K562 (cell line): ENCODE measurements at regions not wholly inside any gene's neighbourhood (a gene's known extent, or its start where the extent isn't known, plus 50 kb on each side); places are given as distances from the start of the nearest gene placed in this dataset.

Experiments
- ATAC-seq: fragments of 200-7000 bp; cut with Tn5 transposase; 3 replicates; pipeline ENCODE4 v1.9.1; 2020; ENCODE audit warnings: moderate library complexity
- BruUV-seq: library from RNA; stranded (reverse); fragments of 400-500 nt; replicated peaks from 2 replicates; lab custom pipeline; 2021; lab: Mats Ljungman, UMichigan
- CTCF ChIA-PET: fragments of 300-600 bp; formaldehyde crosslinking; extraction: SDS; loops from one replicate; lab custom pipeline; 2021; ENCODE audit warnings: low intra/inter-chr PET ratio; lab: Yijun Ruan, JAX
- POLR2A ChIA-PET: fragments of 300-600, 350-650 bp; sonication (Branson Sonifier 250); formaldehyde crosslinking; extraction: SDS; loops from one replicate; lab custom pipeline; 2021; ENCODE audit warnings: antibody characterized with exemption, inconsistent platforms; lab: Yijun Ruan, JAX
- DNase-seq, 4 experiments: peaks; one replicate each; pipeline versions ENCODE4 v3.0.0 to v3.0.0-alpha.2; 2011 to 2018; ENCODE audit warnings: low spot score in 3 of 4, mixed read lengths in 3 of 4; ENCODE audit errors: extremely low read depth in 1 of 4
- FAIRE-seq: peaks from 2 replicates; lab custom pipeline; 2011; peaks lifted over from hg19 to GRCh38; lab: Jason Lieb, UNC
- H2AFZ ChIP-seq: 2 replicates; pipeline ENCODE4 v1.6.0; 2011; ENCODE audit warnings: low read depth, low read length, control low read depth, inconsistent platforms
- H3K27ac ChIP-seq: fragments of 200-600 bp; 3 replicates; pipeline ENCODE4 v1.8.0; 2011; ENCODE audit warnings: low read depth, mild to moderate bottlenecking, control low read depth, inconsistent platforms, low read length, moderate library complexity, mixed read lengths; ENCODE audit errors: extremely low read depth
- H3K27me3 ChIP-seq, 2 experiments: fragments of 300-600 bp in 1 of 2; 2 replicates in 1 of 2; 3 replicates in 1 of 2; pipeline versions ENCODE4 v1.6.0 to v1.8.0; 2011; ENCODE audit warnings: inconsistent platforms in 2 of 2, low read length in 2 of 2, mild to moderate bottlenecking in 1 of 2, mixed read lengths in 1 of 2, moderate library complexity in 1 of 2; ENCODE audit not compliant: control insufficient read depth in 2 of 2, insufficient read depth in 2 of 2
- H3K36me3 ChIP-seq: fragments of 300-600 bp; 3 replicates; pipeline ENCODE4 v1.8.0; 2011; ENCODE audit warnings: mild to moderate bottlenecking, low read length, inconsistent platforms; ENCODE audit not compliant: control insufficient read depth, insufficient read depth
- H3K4me1 ChIP-seq, 2 experiments: fragments of 200-600 bp in 1 of 2; replicated peaks in 1 of 2; 2 replicates in 1 of 2; 3 replicates in 1 of 2; pipeline versions ENCODE4 v1.5.1 to v1.8.0; 2011; ENCODE audit warnings: inconsistent platforms in 2 of 2, low read length in 2 of 2, mild to moderate bottlenecking in 1 of 2, mixed read lengths in 1 of 2, moderate library complexity in 1 of 2; ENCODE audit not compliant: control insufficient read depth in 2 of 2, insufficient read depth in 2 of 2
- H3K4me2 ChIP-seq: 2 replicates; pipeline ENCODE4 v1.6.1; 2011; ENCODE audit warnings: low read length, control low read depth, inconsistent platforms, mixed read lengths; ENCODE audit not compliant: insufficient read depth
- H3K4me3 ChIP-seq: fragments of 200-600 bp; sonication (generic), shearing (Covaris generic); 2 replicates; pipeline ENCODE4 v1.5.1; 2016; ENCODE audit warnings: control low read depth, inconsistent platforms
- H3K79me2 ChIP-seq: fragments of 200-600 bp; 3 replicates; pipeline ENCODE4 v1.8.0; 2011; ENCODE audit warnings: low read length, inconsistent platforms; ENCODE audit not compliant: control insufficient read depth, insufficient read depth
- H3K9ac ChIP-seq, 2 experiments: 2 replicates each; pipeline versions ENCODE4 v1.6.0 to v1.6.1; 2011; ENCODE audit warnings: low read depth in 2 of 2, low read length in 2 of 2, control low read depth in 1 of 2, inconsistent platforms in 1 of 2, mild to moderate bottlenecking in 1 of 2, mixed read lengths in 1 of 2; ENCODE audit not compliant: insufficient read depth in 1 of 2
- H3K9me1 ChIP-seq: one replicate; pipeline ENCODE4 v1.6.0; 2011; ENCODE audit warnings: inconsistent platforms, mild to moderate bottlenecking, low read length, moderate library complexity; ENCODE audit not compliant: control insufficient read depth, insufficient read depth
- H3K9me3 ChIP-seq: replicated peaks from 2 replicates; pipeline ENCODE4 v1.5.1; 2011; ENCODE audit warnings: low read depth, low read length, inconsistent platforms; ENCODE audit not compliant: control insufficient read depth, insufficient read depth
- H4K20me1 ChIP-seq: replicated peaks from 2 replicates; pipeline ENCODE4 v1.6.1; 2011; ENCODE audit warnings: low read length, inconsistent platforms, mixed read lengths; ENCODE audit not compliant: control insufficient read depth, insufficient read depth
- BRD4 ChIP-seq: fragments of 200-600 bp; sonication (generic); IDR thresholded peaks from 2 replicates; pipeline ENCODE4 v1.6.1; 2017; ENCODE audit warnings: inconsistent platforms
- FOS ChIP-seq: IDR thresholded peaks from 3 replicates; pipeline ENCODE4 v1.6.1; 2011; ENCODE audit not compliant: insufficient read length; ENCODE audit errors: extremely low read depth
- HCFC1 ChIP-seq: IDR thresholded peaks from 2 replicates; pipeline ENCODE4 v1.6.1; 2012; ENCODE audit warnings: low read depth, low read length, improper control_type of control experiment
- JUN ChIP-seq, 2 experiments: sonication (generic) in 1 of 2; formaldehyde crosslinking in 1 of 2; IDR thresholded peaks; 2 replicates each; pipeline versions ENCODE4 v1.6.1 to v1.8.0; 2012 to 2022; ENCODE audit warnings: borderline replicate concordance in 2 of 2, mild to moderate bottlenecking in 2 of 2, improper control_type of control experiment in 1 of 2, low read depth in 1 of 2, low read length in 1 of 2, missing genetic modification reagents in 1 of 2
- RBM25 ChIP-seq: fragments of 200-400 bp; formaldehyde crosslinking; IDR thresholded peaks from 2 replicates; pipeline ENCODE4 v1.6.1; 2018; ENCODE audit warnings: low read length, low read depth, moderate library complexity; ENCODE audit not compliant: severe bottlenecking
- SRSF1 ChIP-seq: fragments of 200-400 bp; formaldehyde crosslinking; IDR thresholded peaks from 2 replicates; pipeline ENCODE4 v1.6.1; 2017; ENCODE audit warnings: mild to moderate bottlenecking, low read depth, low read length, moderate library complexity
- WGBS: fragments of 100-300 bp; shearing (Covaris generic); methylation state at CpG from one replicate; pipeline ENCODE4 v1.1.6; 2016; ENCODE audit warnings: low coverage, mixed read lengths; ENCODE audit not compliant: insufficient coverage; ENCODE audit errors: missing lambda C conversion rate; 5-methylcytosine and 5-hydroxymethylcytosine counted together
- in situ Hi-C: fragments of 300-500 bp; cut with MboI; formaldehyde crosslinking; loops from 4 replicates; pipeline ENCODE4 v1.15.0; 2018; ENCODE audit warnings: inconsistent platforms, mixed read lengths
- intact Hi-C: fragments of 100-400 bp; cut with micrococcal nuclease; formaldehyde crosslinking; loops from 2 replicates; pipeline ENCODE4 v1.14.2; 2022
- TF ChIP-seq, protein P1 (sequence below): fragments of 250-450 bp; sonication (Bioruptor Pico); IDR thresholded peaks from 2 replicates; pipeline ENCODE4 v1.5.0; 2022; ENCODE audit warnings: mild to moderate bottlenecking
- TF ChIP-seq, protein P2 (sequence below): sonication (generic); formaldehyde crosslinking; IDR thresholded peaks from 2 replicates; pipeline ENCODE4 v1.5.0; 2020; ENCODE audit warnings: missing genetic modification reagents
- TF ChIP-seq, protein P3 (sequence below): sonication (generic); formaldehyde crosslinking; IDR thresholded peaks from 2 replicates; pipeline ENCODE4 v1.8.1; 2023; ENCODE audit warnings: mild to moderate bottlenecking, missing genetic modification reagents
- TF ChIP-seq, protein P4 (sequence below): sonication (generic); formaldehyde crosslinking; IDR thresholded peaks from 2 replicates; pipeline ENCODE4 v1.8.0; 2023; ENCODE audit warnings: missing genetic modification reagents, mild to moderate bottlenecking, borderline replicate concordance

DNA sequence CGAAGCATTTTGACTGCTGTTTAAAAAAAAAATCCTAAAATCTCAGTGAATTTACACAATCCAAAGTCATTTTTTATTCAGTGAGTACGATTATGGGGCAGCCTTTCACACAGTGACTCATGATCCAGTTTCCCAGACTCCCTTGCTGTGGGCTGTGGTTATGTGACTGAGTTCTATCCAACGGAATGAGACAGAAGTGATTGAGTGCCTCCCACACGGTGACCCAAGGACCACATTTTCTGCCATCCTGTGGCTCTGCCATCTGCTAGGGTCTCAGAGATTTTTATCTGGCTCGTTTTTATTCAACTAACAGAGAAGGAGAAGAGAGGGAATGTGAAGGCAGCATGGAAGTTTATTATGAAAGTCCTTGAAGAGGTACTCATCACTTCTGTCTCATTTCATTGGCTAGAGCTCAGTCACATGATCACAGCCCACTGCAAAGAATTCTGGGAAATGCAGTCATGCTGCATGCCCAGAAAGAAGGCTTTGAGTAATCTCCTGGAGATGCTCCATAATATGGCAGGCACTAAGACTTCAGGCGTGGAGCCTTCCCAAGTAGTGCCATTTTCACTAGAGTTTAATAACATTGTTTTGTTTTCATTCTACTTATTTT is 999.4 kb downstream of the UQCRFS1 start:
- H4K20me1 ChIP-seq: no peaks in the 10 kb centered on the region
- no peaks in the 10 kb centered on the region for H3K9me3 ChIP-seq
- H3K4me1 ChIP-seq: no peaks in the 10 kb centered on the region
- in situ Hi-C loops (no loop called here), intact Hi-C loops (no loop called here)
- H3K4me2 ChIP-seq: no peak overlapping the region
- no peaks in the 10 kb centered on the region for H3K79me2 ChIP-seq
- H3K27me3 ChIP-seq: no peaks in the 10 kb centered on the region
- H3K4me3 ChIP-seq: no peak overlapping the region
- FAIRE-seq: peak; percentile 49
- H2AFZ ChIP-seq: no peak overlapping the region
- DNase-seq: peak; percentile 19 to 24 (median 22)
- no TSS peak for BruUV-seq
- H3K27ac ChIP-seq: no peak overlapping the region
- no peaks in the 10 kb centered on the region for H3K9me1 ChIP-seq
- H3K36me3 ChIP-seq: no peaks in the 10 kb centered on the region
- no peak overlapping the region for H3K9ac ChIP-seq
- ChIA-PET POLR2A (interaction anchor here (1.0 to 1.1 kb wide), 2 partner anchors 10 to 16 kb away, joined by 3 to 4 read pairs; no protein-coding TSS in a partner anchor), CTCF (no interaction called here)
- peak; percentile 58; the same call in 1 of the 3 replicates for ATAC-seq
- 0% methylated on average over 6 of the region's 6 CpGs for WGBS
- TF ChIP-seq FOS: peak; percentile 35
- TF ChIP-seq BRD4: no peak
- TF ChIP-seq, protein P1, sequence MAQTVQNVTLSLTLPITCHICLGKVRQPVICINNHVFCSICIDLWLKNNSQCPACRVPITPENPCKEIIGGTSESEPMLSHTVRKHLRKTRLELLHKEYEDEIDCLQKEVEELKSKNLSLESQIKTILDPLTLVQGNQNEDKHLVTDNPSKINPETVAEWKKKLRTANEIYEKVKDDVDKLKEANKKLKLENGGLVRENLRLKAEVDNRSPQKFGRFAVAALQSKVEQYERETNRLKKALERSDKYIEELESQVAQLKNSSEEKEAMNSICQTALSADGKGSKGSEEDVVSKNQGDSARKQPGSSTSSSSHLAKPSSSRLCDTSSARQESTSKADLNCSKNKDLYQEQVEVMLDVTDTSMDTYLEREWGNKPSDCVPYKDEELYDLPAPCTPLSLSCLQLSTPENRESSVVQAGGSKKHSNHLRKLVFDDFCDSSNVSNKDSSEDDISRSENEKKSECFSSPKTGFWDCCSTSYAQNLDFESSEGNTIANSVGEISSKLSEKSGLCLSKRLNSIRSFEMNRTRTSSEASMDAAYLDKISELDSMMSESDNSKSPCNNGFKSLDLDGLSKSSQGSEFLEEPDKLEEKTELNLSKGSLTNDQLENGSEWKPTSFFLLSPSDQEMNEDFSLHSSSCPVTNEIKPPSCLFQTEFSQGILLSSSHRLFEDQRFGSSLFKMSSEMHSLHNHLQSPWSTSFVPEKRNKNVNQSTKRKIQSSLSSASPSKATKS (CRISPR knock-in tag): no peak
- TF ChIP-seq HCFC1: peak; percentile 67
- TF ChIP-seq, protein P2, sequence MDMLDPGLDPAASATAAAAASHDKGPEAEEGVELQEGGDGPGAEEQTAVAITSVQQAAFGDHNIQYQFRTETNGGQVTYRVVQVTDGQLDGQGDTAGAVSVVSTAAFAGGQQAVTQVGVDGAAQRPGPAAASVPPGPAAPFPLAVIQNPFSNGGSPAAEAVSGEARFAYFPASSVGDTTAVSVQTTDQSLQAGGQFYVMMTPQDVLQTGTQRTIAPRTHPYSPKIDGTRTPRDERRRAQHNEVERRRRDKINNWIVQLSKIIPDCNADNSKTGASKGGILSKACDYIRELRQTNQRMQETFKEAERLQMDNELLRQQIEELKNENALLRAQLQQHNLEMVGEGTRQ: peak; percentile 79
- no peak for TF ChIP-seq JUN (IDR thresholded peaks at IDR 0.05; ENCODE audit: borderline replicate concordance, low read depth, low read length)
- TF ChIP-seq JUN (CRISPR knock-in tag; IDR thresholded peaks at IDR 0.05; ENCODE audit: borderline replicate concordance): no peak
- TF ChIP-seq RBM25: peak; percentile 58
- no peak for TF ChIP-seq SRSF1
- TF ChIP-seq, protein P3, sequence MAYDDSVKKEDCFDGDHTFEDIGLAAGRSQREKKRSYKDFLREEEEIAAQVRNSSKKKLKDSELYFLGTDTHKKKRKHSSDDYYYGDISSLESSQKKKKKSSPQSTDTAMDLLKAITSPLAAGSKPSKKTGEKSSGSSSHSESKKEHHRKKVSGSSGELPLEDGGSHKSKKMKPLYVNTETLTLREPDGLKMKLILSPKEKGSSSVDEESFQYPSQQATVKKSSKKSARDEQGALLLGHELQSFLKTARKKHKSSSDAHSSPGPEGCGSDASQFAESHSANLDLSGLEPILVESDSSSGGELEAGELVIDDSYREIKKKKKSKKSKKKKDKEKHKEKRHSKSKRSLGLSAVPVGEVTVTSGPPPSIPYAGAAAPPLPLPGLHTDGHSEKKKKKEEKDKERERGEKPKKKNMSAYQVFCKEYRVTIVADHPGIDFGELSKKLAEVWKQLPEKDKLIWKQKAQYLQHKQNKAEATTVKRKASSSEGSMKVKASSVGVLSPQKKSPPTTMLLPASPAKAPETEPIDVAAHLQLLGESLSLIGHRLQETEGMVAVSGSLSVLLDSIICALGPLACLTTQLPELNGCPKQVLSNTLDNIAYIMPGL: no peak
- TF ChIP-seq, protein P4, sequence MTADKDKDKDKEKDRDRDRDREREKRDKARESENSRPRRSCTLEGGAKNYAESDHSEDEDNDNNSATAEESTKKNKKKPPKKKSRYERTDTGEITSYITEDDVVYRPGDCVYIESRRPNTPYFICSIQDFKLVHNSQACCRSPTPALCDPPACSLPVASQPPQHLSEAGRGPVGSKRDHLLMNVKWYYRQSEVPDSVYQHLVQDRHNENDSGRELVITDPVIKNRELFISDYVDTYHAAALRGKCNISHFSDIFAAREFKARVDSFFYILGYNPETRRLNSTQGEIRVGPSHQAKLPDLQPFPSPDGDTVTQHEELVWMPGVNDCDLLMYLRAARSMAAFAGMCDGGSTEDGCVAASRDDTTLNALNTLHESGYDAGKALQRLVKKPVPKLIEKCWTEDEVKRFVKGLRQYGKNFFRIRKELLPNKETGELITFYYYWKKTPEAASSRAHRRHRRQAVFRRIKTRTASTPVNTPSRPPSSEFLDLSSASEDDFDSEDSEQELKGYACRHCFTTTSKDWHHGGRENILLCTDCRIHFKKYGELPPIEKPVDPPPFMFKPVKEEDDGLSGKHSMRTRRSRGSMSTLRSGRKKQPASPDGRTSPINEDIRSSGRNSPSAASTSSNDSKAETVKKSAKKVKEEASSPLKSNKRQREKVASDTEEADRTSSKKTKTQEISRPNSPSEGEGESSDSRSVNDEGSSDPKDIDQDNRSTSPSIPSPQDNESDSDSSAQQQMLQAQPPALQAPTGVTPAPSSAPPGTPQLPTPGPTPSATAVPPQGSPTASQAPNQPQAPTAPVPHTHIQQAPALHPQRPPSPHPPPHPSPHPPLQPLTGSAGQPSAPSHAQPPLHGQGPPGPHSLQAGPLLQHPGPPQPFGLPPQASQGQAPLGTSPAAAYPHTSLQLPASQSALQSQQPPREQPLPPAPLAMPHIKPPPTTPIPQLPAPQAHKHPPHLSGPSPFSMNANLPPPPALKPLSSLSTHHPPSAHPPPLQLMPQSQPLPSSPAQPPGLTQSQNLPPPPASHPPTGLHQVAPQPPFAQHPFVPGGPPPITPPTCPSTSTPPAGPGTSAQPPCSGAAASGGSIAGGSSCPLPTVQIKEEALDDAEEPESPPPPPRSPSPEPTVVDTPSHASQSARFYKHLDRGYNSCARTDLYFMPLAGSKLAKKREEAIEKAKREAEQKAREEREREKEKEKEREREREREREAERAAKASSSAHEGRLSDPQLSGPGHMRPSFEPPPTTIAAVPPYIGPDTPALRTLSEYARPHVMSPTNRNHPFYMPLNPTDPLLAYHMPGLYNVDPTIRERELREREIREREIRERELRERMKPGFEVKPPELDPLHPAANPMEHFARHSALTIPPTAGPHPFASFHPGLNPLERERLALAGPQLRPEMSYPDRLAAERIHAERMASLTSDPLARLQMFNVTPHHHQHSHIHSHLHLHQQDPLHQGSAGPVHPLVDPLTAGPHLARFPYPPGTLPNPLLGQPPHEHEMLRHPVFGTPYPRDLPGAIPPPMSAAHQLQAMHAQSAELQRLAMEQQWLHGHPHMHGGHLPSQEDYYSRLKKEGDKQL (CRISPR knock-in tag): no peak
